ENCODE measurements at regions not wholly inside any gene's neighbourhood (a gene's known extent, or its start where the extent isn't known, plus 50 kb on each side); places are given as distances from the start of the nearest gene placed in this dataset.

GRCh38 chr5:166093312-166093711 is 2198.1 kb upstream of the WWC1 start:
- POLR2A ChIA-PET, result no interaction called here
- CTCF ChIA-PET, result no interaction called here

More at GRCh38 chr5:166093312-166093711, 2198.1 kb upstream of the WWC1 start:
- FAIRE-seq, result no peak
- Histone ChIP-seq H3K36me3 (ENCODE audit: control insufficient read depth in 2 of 2, extremely low read depth in 1 of 2, insufficient read depth in 2 of 2, low read length in 2 of 2) (no peaks in the 10 kb centered on the region), H3K79me2 (ENCODE audit: control insufficient read depth, insufficient read depth, low read length) (no peaks in the 10 kb centered on the region), H3K27me3 (ENCODE audit: control insufficient read depth in 2 of 2, insufficient read depth in 2 of 2, low read length in 2 of 2) (no peaks in the 10 kb centered on the region), H3K9ac (replicated peaks; ENCODE audit: extremely low read depth, insufficient read depth, low read length) (no peak overlapping the region), H4K20me1 (replicated peaks; ENCODE audit: control insufficient read depth, extremely low read depth, insufficient read depth, low read length) (no peaks in the 10 kb centered on the region), H3K4me3 (replicated peaks in 1 of 3; ENCODE audit: insufficient read depth in 1 of 3, low read depth in 1 of 3, low read length in 3 of 3) (no peak overlapping the region), H3K4me2 (ENCODE audit: insufficient read depth, low read length) (no peak overlapping the region), H3K9me3 (replicated peaks; ENCODE audit: control insufficient read depth, insufficient read depth, low read length) (peaks cover 1% of the 10 kb centered on the region), H3K9me1 (replicated peaks; ENCODE audit: control insufficient read depth, extremely low read depth, insufficient read depth, low read length) (no peaks in the 10 kb centered on the region), H3K4me1 (ENCODE audit: control insufficient read depth, extremely low read depth, insufficient read depth, low read length) (no peaks in the 10 kb centered on the region), H2AFZ (ENCODE audit: low read depth, low read length) (no peak overlapping the region), H3K27ac (ENCODE audit: insufficient read depth, low read depth, low read length) (no peak overlapping the region)
- intact Hi-C loops (cut with micrococcal nuclease) (no loop called here), dilution Hi-C loops (cut with MboI; ENCODE audit: extremely low pct_ligation_motif_present, low sequenced_read_pairs) (no loop called here)
- no TSS peak for BruUV-seq (replicated peaks)
- TF ChIP-seq POLR2AphosphoS5 (IDR thresholded peaks at IDR 0.05; ENCODE audit: insufficient read depth, low read depth, low read length), result no peak
- TF ChIP-seq MYC (IDR thresholded peaks at IDR 0.05; ENCODE audit: low read depth, low read length), result no peak
- TF ChIP-seq GATA2 (IDR thresholded peaks at IDR 0.05; ENCODE audit: insufficient read depth, insufficient read length, low read depth, low read length), result no peak
- TF ChIP-seq CTCF (IDR thresholded peaks at IDR 0.05; ENCODE audit: extremely low read depth in 1 of 2, insufficient read depth in 1 of 2, low read depth in 1 of 2, low read length in 2 of 2), result no peak
- TF ChIP-seq EZH2 (IDR thresholded peaks at IDR 0.05; ENCODE audit: borderline replicate concordance, low read depth, low read length, severe bottlenecking), result no peak
- no peak for TF ChIP-seq JUN (IDR thresholded peaks at IDR 0.05; ENCODE audit: borderline replicate concordance, insufficient read depth, insufficient read length, low read depth)
- TF ChIP-seq MAX (IDR thresholded peaks at IDR 0.05; ENCODE audit: insufficient read depth, insufficient read length), result no peak
- TF ChIP-seq FOS (IDR thresholded peaks at IDR 0.05; ENCODE audit: borderline replicate concordance, insufficient read depth, low read length), result no peak
- no peak for TF ChIP-seq POLR2A (IDR thresholded peaks at IDR 0.05; ENCODE audit: low read depth, low read length)
- no peak for DNase-seq (ENCODE audit: low read depth, low spot score)

All from endothelial cell of umbilical vein (primary cell).